OCI-LY1 (cell line): ENCODE measurements at regions not wholly inside any gene's neighbourhood (a gene's known extent, or its start where the extent isn't known, plus 50 kb on each side); places are given as distances from the start of the nearest gene placed in this dataset.

Source experiments
- H2AFZ ChIP-seq: fragments of 200-600 bp; sonication (generic), shearing (Covaris generic); 2 replicates; pipeline ENCODE4 v1.6.0; 2014; ENCODE audit warnings: antibody characterized with exemption, mild to moderate bottlenecking, low read length
- H3F3A ChIP-seq: fragments of 200-600 bp; sonication (generic), shearing (Covaris generic); 2 replicates; pipeline ENCODE4 v1.6.0; 2014; ENCODE audit warnings: mild to moderate bottlenecking, antibody characterized with exemption, low read length, moderate library complexity; ENCODE audit not compliant: insufficient read depth
- H3K27ac ChIP-seq: fragments of 200-600 bp; sonication (generic); 2 replicates; pipeline ENCODE4 v1.5.1; 2014; ENCODE audit warnings: low read length, mixed run types, mild to moderate bottlenecking, low read depth; ENCODE audit not compliant: poor library complexity, severe bottlenecking
- H3K27me3 ChIP-seq: fragments of 200-600 bp; sonication (generic); 2 replicates; pipeline ENCODE4 v1.6.0; 2014; ENCODE audit warnings: antibody characterized with exemption, mild to moderate bottlenecking, low read length, moderate library complexity; ENCODE audit not compliant: insufficient read depth
- H3K36me3 ChIP-seq: fragments of 200-600 bp; sonication (generic); 2 replicates; pipeline ENCODE4 v1.6.1; 2014; ENCODE audit warnings: mild to moderate bottlenecking, antibody characterized with exemption, low read length, moderate library complexity, mixed read lengths; ENCODE audit not compliant: insufficient read depth
- H3K4me1 ChIP-seq: fragments of 200-600 bp; sonication (generic); 2 replicates; pipeline ENCODE4 v1.5.1; 2014; ENCODE audit warnings: mild to moderate bottlenecking, low read length, moderate library complexity; ENCODE audit not compliant: insufficient read depth, severe bottlenecking
- H3K4me2 ChIP-seq: fragments of 200-600 bp; sonication (generic), shearing (Covaris generic); 2 replicates; pipeline ENCODE4 v1.6.1; 2014; ENCODE audit warnings: low read length
- H3K4me3 ChIP-seq: fragments of 200-600 bp; sonication (generic); 2 replicates; pipeline ENCODE4 v1.5.1; 2014; ENCODE audit warnings: low read length, low read depth, mild to moderate bottlenecking, mixed read lengths; ENCODE audit not compliant: poor library complexity, severe bottlenecking
- H3K79me2 ChIP-seq: fragments of 200-600 bp; shearing (Covaris generic); 2 replicates; pipeline ENCODE4 v1.6.1; 2016; ENCODE audit warnings: mixed run types, low read length, mixed read lengths; ENCODE audit not compliant: insufficient read depth
- H3K9ac ChIP-seq: fragments of 200-600 bp; sonication (generic), shearing (Covaris generic); 2 replicates; pipeline ENCODE4 v1.6.1; 2014; ENCODE audit warnings: mild to moderate bottlenecking, low read length, mixed read lengths
- H3K9me2 ChIP-seq: fragments of 200-600 bp; sonication (generic), shearing (Covaris generic); 2 replicates; pipeline ENCODE4 v1.6.1; 2014; ENCODE audit warnings: low read depth, mild to moderate bottlenecking, low read length, mixed read lengths
- H3K9me3 ChIP-seq: fragments of 200-600 bp; shearing (Covaris generic); 2 replicates; pipeline ENCODE4 v1.6.1; 2014; ENCODE audit warnings: low read length, mixed read lengths
- H4K20me1 ChIP-seq: fragments of 200-600 bp; sonication (generic), shearing (Covaris generic); 2 replicates; pipeline ENCODE4 v1.6.0; 2016; ENCODE audit warnings: mild to moderate bottlenecking, low read length; ENCODE audit not compliant: insufficient read depth
- EZH2 ChIP-seq: fragments of 200-600 bp; sonication (generic), shearing (Covaris generic); IDR thresholded peaks from 2 replicates; pipeline ENCODE4 v1.8.0; 2017; ENCODE audit warnings: borderline replicate concordance, mixed run types, mild to moderate bottlenecking, antibody characterized with exemption, low read length, moderate library complexity, mixed read lengths
- TF ChIP-seq, protein P1 (sequence below): fragments of 200-600 bp; sonication (generic), shearing (Covaris generic); IDR thresholded peaks from 2 replicates; pipeline ENCODE4 v1.5.1; 2017; ENCODE audit warnings: mild to moderate bottlenecking, antibody characterized with exemption, low read length, moderate library complexity, mixed read lengths

DNA sequence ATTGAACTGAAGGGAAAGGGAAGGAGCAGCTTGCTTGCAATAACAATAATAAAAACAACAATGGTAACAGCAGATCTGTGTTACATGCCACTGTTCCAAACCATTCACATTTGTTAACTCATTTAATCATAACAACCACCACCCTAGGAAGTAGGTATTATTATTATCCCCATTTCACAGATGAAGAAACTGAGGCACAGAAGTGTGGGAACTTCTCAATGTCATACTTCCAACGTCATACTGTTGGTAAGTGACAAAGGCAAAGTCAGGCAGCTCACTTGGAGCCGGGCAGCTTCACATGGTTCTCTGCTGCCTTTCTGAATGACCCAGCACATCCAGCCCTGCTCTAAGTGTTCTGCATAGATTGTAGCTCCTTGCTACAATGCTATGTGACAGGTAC lies 72.6 kb downstream of the FOXD1 start:
- Histone ChIP-seq H4K20me1 (no peaks in the 10 kb centered on the region), H3K9me2 (no peaks in the 10 kb centered on the region), H3K27ac (no peak overlapping the region), H3K79me2 (no peaks in the 10 kb centered on the region), H3K27me3 (no peaks in the 10 kb centered on the region), H3K4me3 (no peak overlapping the region), H2AFZ (no peak overlapping the region), H3K4me1 (no peaks in the 10 kb centered on the region), H3K9me3 (no peaks in the 10 kb centered on the region), H3K9ac (no peak overlapping the region), H3K36me3 (no peaks in the 10 kb centered on the region), H3F3A (no peaks in the 10 kb centered on the region), H3K4me2 (no peak overlapping the region)
- TF ChIP-seq, protein P1, sequence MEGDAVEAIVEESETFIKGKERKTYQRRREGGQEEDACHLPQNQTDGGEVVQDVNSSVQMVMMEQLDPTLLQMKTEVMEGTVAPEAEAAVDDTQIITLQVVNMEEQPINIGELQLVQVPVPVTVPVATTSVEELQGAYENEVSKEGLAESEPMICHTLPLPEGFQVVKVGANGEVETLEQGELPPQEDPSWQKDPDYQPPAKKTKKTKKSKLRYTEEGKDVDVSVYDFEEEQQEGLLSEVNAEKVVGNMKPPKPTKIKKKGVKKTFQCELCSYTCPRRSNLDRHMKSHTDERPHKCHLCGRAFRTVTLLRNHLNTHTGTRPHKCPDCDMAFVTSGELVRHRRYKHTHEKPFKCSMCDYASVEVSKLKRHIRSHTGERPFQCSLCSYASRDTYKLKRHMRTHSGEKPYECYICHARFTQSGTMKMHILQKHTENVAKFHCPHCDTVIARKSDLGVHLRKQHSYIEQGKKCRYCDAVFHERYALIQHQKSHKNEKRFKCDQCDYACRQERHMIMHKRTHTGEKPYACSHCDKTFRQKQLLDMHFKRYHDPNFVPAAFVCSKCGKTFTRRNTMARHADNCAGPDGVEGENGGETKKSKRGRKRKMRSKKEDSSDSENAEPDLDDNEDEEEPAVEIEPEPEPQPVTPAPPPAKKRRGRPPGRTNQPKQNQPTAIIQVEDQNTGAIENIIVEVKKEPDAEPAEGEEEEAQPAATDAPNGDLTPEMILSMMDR, result no peak
- TF ChIP-seq EZH2, result no peak

DNA sequence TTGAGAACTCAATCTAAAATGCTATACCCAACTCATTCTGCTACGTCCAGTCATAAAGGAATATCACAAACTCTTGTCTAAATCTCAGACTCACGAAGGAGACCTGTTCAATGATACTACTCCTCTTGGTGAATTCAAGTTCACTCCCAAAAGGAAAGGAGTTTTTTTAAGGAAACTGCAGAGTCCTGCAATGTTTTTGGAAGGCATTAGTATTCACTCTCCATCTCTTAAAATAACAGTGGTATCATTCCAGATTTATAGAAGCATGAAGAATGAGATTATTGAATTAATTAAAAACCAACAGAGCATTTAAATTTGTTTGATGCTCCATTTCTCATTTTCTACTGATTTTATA lies 73.4 kb downstream of the FOXD1 start:
- Histone ChIP-seq H3K9me2 (no peaks in the 10 kb centered on the region), H3F3A (no peaks in the 10 kb centered on the region), H3K27me3 (no peaks in the 10 kb centered on the region), H3K4me3 (no peak overlapping the region), H3K4me1 (no peaks in the 10 kb centered on the region), H4K20me1 (no peaks in the 10 kb centered on the region), H3K27ac (no peak overlapping the region), H3K36me3 (no peaks in the 10 kb centered on the region), H3K9ac (no peak overlapping the region), H3K4me2 (no peak overlapping the region), H3K9me3 (no peaks in the 10 kb centered on the region), H2AFZ (no peak overlapping the region), H3K79me2 (no peaks in the 10 kb centered on the region)
- TF ChIP-seq, protein P1, result no peak
- no peak for TF ChIP-seq EZH2

DNA sequence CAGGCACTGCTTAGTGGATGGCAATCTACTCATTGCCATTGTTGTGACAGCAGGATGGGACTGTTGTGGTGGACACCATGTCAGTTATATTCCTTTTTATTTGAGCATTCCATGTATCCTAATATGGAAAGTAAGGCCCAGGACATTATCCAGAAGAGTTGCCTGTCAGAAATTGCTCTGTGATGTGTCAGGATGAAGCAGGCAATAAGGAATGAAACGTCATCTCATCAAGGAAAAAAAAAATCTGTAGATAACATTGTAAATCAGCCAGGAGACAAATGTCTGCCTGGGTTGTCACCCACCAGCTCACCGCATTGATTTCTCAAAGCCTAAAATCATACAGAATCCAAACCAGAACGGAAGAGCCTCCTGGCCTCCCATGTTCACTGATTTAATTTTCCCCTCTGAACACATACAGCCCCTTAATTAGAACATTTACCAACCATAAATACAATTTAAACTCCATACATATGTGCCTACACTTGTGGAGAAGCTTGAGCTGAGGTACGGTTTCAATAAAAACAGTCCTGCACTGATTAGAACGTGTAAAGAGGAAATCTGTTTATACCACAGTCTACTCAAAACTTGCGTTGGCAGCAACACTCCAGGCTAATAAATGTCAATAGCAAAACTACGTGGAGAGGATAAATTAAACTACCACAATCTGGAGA lies 73.9 kb downstream of the FOXD1 start:
- no peaks in the 10 kb centered on the region for H3K9me2 ChIP-seq
- no peak overlapping the region for H3K4me2 ChIP-seq
- H2AFZ ChIP-seq, result no peak overlapping the region
- H4K20me1 ChIP-seq, result no peaks in the 10 kb centered on the region
- no peaks in the 10 kb centered on the region for H3K27me3 ChIP-seq
- H3K9me3 ChIP-seq, result no peaks in the 10 kb centered on the region
- H3K4me3 ChIP-seq, result no peak overlapping the region
- no peaks in the 10 kb centered on the region for H3K36me3 ChIP-seq
- H3F3A ChIP-seq, result no peaks in the 10 kb centered on the region
- H3K79me2 ChIP-seq, result no peaks in the 10 kb centered on the region
- no peak overlapping the region for H3K27ac ChIP-seq
- TF ChIP-seq, protein P1, result no peak
- no peak for TF ChIP-seq EZH2
- no peaks in the 10 kb centered on the region for H3K4me1 ChIP-seq
- no peak overlapping the region for H3K9ac ChIP-seq
